ENCODE measurements at regions not wholly inside any gene's neighbourhood (a gene's known extent, or its start where the extent isn't known, plus 50 kb on each side); places are given as distances from the start of the nearest gene placed in this dataset.

DNA sequence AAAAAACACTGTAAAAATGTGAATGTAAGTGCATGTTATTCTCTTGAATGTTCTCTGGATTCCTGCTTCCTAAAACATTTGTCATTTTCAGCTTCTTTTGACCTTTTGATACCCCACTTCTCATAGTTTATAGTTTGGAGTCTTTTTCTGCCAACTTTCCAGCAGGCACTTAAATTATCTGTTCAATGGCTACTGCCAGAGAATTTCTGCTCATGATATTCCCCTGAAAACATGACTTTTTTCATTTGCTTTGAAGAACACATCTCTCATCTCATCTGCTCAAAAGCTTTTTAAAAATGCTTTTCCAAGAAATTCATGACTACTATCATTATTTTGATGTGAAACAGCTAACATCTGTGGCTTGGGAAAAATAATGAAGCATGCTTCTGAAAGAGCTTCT, 269.7 kb upstream of the PCDH7 start:
- H3K79me2 ChIP-seq (ENCODE audit: insufficient read depth, low read length) = no peaks in the 10 kb centered on the region
- no peak overlapping the region for H3K27ac ChIP-seq (ENCODE audit: low read depth in 1 of 2, low read length in 2 of 2)
- no peaks in the 10 kb centered on the region for H3K27me3 Mint-ChIP-seq (ENCODE audit: low read depth in 3 of 3)
- no peak overlapping the region for H2AFZ ChIP-seq (ENCODE audit: insufficient read depth, low read depth, low read length, poor library complexity, severe bottlenecking)
- no peaks in the 10 kb centered on the region for H3K36me3 ChIP-seq (replicated peaks in 1 of 2; ENCODE audit: control insufficient read depth in 1 of 2, insufficient read depth in 2 of 2, low read length in 2 of 2)
- no peaks in the 10 kb centered on the region for H3K36me3 Mint-ChIP-seq
- no peak overlapping the region for H3K4me3 ChIP-seq (replicated peaks in 1 of 3; ENCODE audit: low read depth in 2 of 3, low read length in 3 of 3)
- no peaks in the 10 kb centered on the region for H3K27me3 ChIP-seq (ENCODE audit: control insufficient read depth in 2 of 2, insufficient read depth in 2 of 2, low read length in 2 of 2)
- H3K9me3 ChIP-seq (replicated peaks in 1 of 2; ENCODE audit: control insufficient read depth in 1 of 2, insufficient read depth in 1 of 2, low read length in 2 of 2) = no peaks in the 10 kb centered on the region
- H3K4me1 Mint-ChIP-seq = no peaks in the 10 kb centered on the region
- intact Hi-C loops (cut with micrococcal nuclease) = no loop called here
- H3K9ac ChIP-seq (ENCODE audit: insufficient read depth, low read length, poor library complexity, severe bottlenecking) = no peak overlapping the region
- H4K20me1 ChIP-seq (ENCODE audit: insufficient read depth, low read length) = no peaks in the 10 kb centered on the region
- TF ChIP-seq, protein P1, sequence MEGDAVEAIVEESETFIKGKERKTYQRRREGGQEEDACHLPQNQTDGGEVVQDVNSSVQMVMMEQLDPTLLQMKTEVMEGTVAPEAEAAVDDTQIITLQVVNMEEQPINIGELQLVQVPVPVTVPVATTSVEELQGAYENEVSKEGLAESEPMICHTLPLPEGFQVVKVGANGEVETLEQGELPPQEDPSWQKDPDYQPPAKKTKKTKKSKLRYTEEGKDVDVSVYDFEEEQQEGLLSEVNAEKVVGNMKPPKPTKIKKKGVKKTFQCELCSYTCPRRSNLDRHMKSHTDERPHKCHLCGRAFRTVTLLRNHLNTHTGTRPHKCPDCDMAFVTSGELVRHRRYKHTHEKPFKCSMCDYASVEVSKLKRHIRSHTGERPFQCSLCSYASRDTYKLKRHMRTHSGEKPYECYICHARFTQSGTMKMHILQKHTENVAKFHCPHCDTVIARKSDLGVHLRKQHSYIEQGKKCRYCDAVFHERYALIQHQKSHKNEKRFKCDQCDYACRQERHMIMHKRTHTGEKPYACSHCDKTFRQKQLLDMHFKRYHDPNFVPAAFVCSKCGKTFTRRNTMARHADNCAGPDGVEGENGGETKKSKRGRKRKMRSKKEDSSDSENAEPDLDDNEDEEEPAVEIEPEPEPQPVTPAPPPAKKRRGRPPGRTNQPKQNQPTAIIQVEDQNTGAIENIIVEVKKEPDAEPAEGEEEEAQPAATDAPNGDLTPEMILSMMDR (IDR thresholded peaks at IDR 0.05) = no peak
- H3K27ac Mint-ChIP-seq = no peak overlapping the region
- no peak overlapping the region for H3K4me2 ChIP-seq (replicated peaks; ENCODE audit: extremely low read depth, low read length, poor library complexity, severe bottlenecking)
- peaks cover 0 to 3% (median 0%) of the 10 kb centered on the region in 7 donors for H3K9me3 Mint-ChIP-seq
- no peaks in the 10 kb centered on the region for H3K4me1 ChIP-seq (ENCODE audit: control insufficient read depth in 1 of 2, insufficient read depth in 2 of 2, low read length in 2 of 2)
- no peak overlapping the region for H3K4me3 Mint-ChIP-seq
- no peak for DNase-seq

DNA sequence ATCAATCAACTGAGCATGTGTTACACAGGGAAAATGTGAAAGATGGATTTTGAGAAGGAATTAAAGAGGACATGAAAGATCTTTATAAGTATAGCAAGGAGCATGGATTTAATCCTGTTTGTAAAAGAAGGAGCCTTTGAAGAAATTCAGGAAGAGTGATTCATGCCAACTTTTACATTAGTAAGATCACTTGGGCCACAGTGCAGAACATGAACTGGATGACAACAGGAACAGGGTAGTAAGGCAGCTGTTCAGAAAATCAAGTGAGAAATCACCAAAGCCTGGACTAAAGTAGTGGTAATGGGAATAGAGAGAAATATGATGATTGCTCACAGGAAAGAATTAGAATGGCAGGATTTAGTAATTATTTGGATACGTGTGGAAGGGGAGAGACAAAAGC, 265.7 kb upstream of the PCDH7 start:
- no peaks in the 10 kb centered on the region for H3K4me1 Mint-ChIP-seq
- TF ChIP-seq, protein P1 (IDR thresholded peaks at IDR 0.05) = no peak
- H3K27me3 Mint-ChIP-seq (ENCODE audit: low read depth in 3 of 3) = no peaks in the 10 kb centered on the region
- no peak overlapping the region for H3K27ac Mint-ChIP-seq
- no peaks in the 10 kb centered on the region for H3K36me3 ChIP-seq (replicated peaks in 1 of 2; ENCODE audit: control insufficient read depth in 1 of 2, insufficient read depth in 2 of 2, low read length in 2 of 2)
- DNase-seq = no peak
- H3K4me3 ChIP-seq (replicated peaks in 1 of 3; ENCODE audit: low read depth in 2 of 3, low read length in 3 of 3) = no peak overlapping the region
- no peak overlapping the region for H3K4me2 ChIP-seq (replicated peaks; ENCODE audit: extremely low read depth, low read length, poor library complexity, severe bottlenecking)
- WGBS (ENCODE audit: insufficient coverage) = 100% methylated on average over 1 of the region's 1 CpG
- H3K79me2 ChIP-seq (ENCODE audit: insufficient read depth, low read length) = no peaks in the 10 kb centered on the region
- H3K9me3 ChIP-seq (replicated peaks in 1 of 2; ENCODE audit: control insufficient read depth in 1 of 2, insufficient read depth in 1 of 2, low read length in 2 of 2) = no peaks in the 10 kb centered on the region
- H3K36me3 Mint-ChIP-seq = no peaks in the 10 kb centered on the region
- no peaks in the 10 kb centered on the region for H3K27me3 ChIP-seq (ENCODE audit: control insufficient read depth in 2 of 2, insufficient read depth in 2 of 2, low read length in 2 of 2)
- H2AFZ ChIP-seq (ENCODE audit: insufficient read depth, low read depth, low read length, poor library complexity, severe bottlenecking) = no peak overlapping the region
- no peaks in the 10 kb centered on the region for H3K4me1 ChIP-seq (ENCODE audit: control insufficient read depth in 1 of 2, insufficient read depth in 2 of 2, low read length in 2 of 2)
- H3K9ac ChIP-seq (ENCODE audit: insufficient read depth, low read length, poor library complexity, severe bottlenecking) = no peak overlapping the region
- no peaks in the 10 kb centered on the region for H4K20me1 ChIP-seq (ENCODE audit: insufficient read depth, low read length)
- no peak overlapping the region for H3K27ac ChIP-seq (ENCODE audit: low read depth in 1 of 2, low read length in 2 of 2)
- H3K9me3 Mint-ChIP-seq = peaks cover 0 to 3% (median 0%) of the 10 kb centered on the region in 7 donors
- intact Hi-C loops (cut with micrococcal nuclease) = no loop called here
- H3K4me3 Mint-ChIP-seq = no peak overlapping the region

Data from CD14-positive monocyte (primary cell).